Heart left ventricle (tissue), 13 donors: ENCODE measurements at regions not wholly inside any gene's neighbourhood (a gene's known extent, or its start where the extent isn't known, plus 50 kb on each side); places are given as distances from the start of the nearest gene placed in this dataset.

Experiments used
- POLR2A ChIP-seq, 2 donors: fragments of 450-650 bp; IDR thresholded peaks; one replicate each; pipeline ENCODE4 v1.6.1; 2017; ENCODE audit warnings: antibody characterized with exemption in 2 of 2, mild to moderate bottlenecking in 2 of 2, moderate library complexity in 2 of 2
- TF ChIP-seq, protein P1 (sequence below), 12 donors: fragments of 200-600 bp; sonication (generic) in 4 of 12; IDR thresholded peaks; one replicate each; pipeline versions ENCODE4 v1.5.0 to v1.8.0; 2018 to 2022; ENCODE audit warnings: antibody characterized with exemption in 12 of 12, mild to moderate bottlenecking in 5 of 12
- donor health status: ischemic (EF 13 %, LVEDD 7.1; RV severe dilation, severe dysfunction).
- donor health status: DM: no; HTN: yes; CAD: no.
- donor health status: DM: no; HTN: no; CAD: no.
- donor health status: ischemic (EF 25% LVEDD 6.9; RV normal size, moderate dysfunction).
- donor health status: ischemic (EF 25% LVEDD 5.7; RV mildly dilated, moderate dysfunction).
- donor health status: ischemic (EF 35%, LVEDD 5.7; RV mildly dilated, moderate dysfunction).
- donor health status: nonischemic (EF 11% LVEDD 7.7; RV severe dilation, severe dysfunction).
- donor health status: DM: yes; HTN: yes; CAD: no.
- donor health status: PGD.
- donor health status: ischemic (EF 29% LVEDD 5.4; RV normal size, mild dysfunction).
- donor health status: nonischemic (EF 23%, LVEDD 6.1; RV moderate dilation, normal function).

DNA sequence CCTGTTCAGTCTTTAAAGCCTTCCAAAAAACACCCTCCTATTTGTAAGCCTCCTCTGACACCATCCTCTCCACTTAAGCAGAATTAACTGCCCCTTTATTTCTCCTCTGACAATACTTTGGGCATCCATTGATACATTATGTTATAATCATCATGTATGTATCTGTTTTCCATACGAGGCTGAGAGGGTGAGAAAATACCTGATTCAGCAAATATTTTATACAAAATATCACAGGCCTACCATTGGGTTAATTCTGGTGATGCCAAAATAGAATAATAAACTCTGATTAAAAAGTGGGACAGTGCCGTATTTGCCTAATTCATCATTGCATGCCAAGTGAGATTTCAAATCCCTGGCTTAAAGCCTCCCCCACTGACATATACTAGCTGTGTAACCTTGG, 118.2 kb upstream of the ADAMTS9 start:
- TF ChIP-seq, protein P1, sequence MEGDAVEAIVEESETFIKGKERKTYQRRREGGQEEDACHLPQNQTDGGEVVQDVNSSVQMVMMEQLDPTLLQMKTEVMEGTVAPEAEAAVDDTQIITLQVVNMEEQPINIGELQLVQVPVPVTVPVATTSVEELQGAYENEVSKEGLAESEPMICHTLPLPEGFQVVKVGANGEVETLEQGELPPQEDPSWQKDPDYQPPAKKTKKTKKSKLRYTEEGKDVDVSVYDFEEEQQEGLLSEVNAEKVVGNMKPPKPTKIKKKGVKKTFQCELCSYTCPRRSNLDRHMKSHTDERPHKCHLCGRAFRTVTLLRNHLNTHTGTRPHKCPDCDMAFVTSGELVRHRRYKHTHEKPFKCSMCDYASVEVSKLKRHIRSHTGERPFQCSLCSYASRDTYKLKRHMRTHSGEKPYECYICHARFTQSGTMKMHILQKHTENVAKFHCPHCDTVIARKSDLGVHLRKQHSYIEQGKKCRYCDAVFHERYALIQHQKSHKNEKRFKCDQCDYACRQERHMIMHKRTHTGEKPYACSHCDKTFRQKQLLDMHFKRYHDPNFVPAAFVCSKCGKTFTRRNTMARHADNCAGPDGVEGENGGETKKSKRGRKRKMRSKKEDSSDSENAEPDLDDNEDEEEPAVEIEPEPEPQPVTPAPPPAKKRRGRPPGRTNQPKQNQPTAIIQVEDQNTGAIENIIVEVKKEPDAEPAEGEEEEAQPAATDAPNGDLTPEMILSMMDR (IDR thresholded peaks at IDR 0.05), result no peak
- TF ChIP-seq POLR2A (IDR thresholded peaks at IDR 0.05), result no peak
